GM18502 (cell line): ENCODE measurements at regions not wholly inside any gene's neighbourhood (a gene's known extent, or its start where the extent isn't known, plus 50 kb on each side); places are given as distances from the start of the nearest gene placed in this dataset.
"Not testable (repeated sequence)": the region's sequence is repeated elsewhere in the genome, so short reads cannot be mapped to it uniquely, and the experiment has no call there.

Experiments
- ATAC-seq: cut with Tn5 transposase; IDR thresholded peaks from one replicate; pipeline ENCODE4 v1.9.1; 2021; ENCODE audit warnings: mild to moderate bottlenecking; ENCODE audit not compliant: unreplicated experiment, poor library complexity

GRCh38 chr14:41298328-41298690, 308.4 kb upstream of the LRFN5 start:
- no peak for ATAC-seq

- no peak for ATAC-seq
Observed at GRCh38 chr14:41297576-41298327, 308.9 kb upstream of the LRFN5 start.

- ATAC-seq: no peak
Observed at GRCh38 chr14:41295734-41296133, 310.9 kb upstream of the LRFN5 start.

- ATAC-seq: no peak
Observed at GRCh38 chr14:41289025-41289424, 317.7 kb upstream of the LRFN5 start.

GRCh38 chr14:41285186-41285748, 321.4 kb upstream of the LRFN5 start:
- no peak for ATAC-seq

- ATAC-seq: no peak
Observed at GRCh38 chr14:41280745-41281144, 325.9 kb upstream of the LRFN5 start.

- no peak for ATAC-seq
Observed at GRCh38 chr14:41277450-41277849, 329.2 kb upstream of the LRFN5 start.

- ATAC-seq: no peak
Observed at GRCh38 chr14:41257476-41257875, 349.2 kb upstream of the LRFN5 start.

- no peak for ATAC-seq
Observed at GRCh38 chr14:41235466-41235865, 371.2 kb upstream of the LRFN5 start.

- ATAC-seq: no peak
Observed at GRCh38 chr14:41230683-41231082, 376.0 kb upstream of the LRFN5 start.

GRCh38 chr14:41229824-41230223, 376.9 kb upstream of the LRFN5 start:
- ATAC-seq: no peak

- no peak for ATAC-seq
Observed at GRCh38 chr14:41225433-41225832, 381.2 kb upstream of the LRFN5 start.

GRCh38 chr14:41222581-41222980, 384.1 kb upstream of the LRFN5 start:
- ATAC-seq: no peak

- ATAC-seq: not testable (repeated sequence)
Observed at GRCh38 chr14:41214978-41215377, 391.7 kb upstream of the LRFN5 start.

- ATAC-seq: no peak
Observed at GRCh38 chr14:41201696-41202095, 405.0 kb upstream of the LRFN5 start.

GRCh38 chr14:41187868-41188267, 418.8 kb upstream of the LRFN5 start:
- ATAC-seq: no peak

- no peak for ATAC-seq
Observed at GRCh38 chr14:41171045-41171444, 435.6 kb upstream of the LRFN5 start.

GRCh38 chr14:41167040-41167439, 439.6 kb upstream of the LRFN5 start:
- ATAC-seq: no peak

- ATAC-seq: no peak
Observed at GRCh38 chr14:41154143-41154807, 452.4 kb upstream of the LRFN5 start.

GRCh38 chr14:41146391-41146790, 460.3 kb upstream of the LRFN5 start:
- ATAC-seq: no peak

- no peak for ATAC-seq
Observed at GRCh38 chr14:41144370-41144769, 462.3 kb upstream of the LRFN5 start.

GRCh38 chr14:41137741-41138140, 468.9 kb upstream of the LRFN5 start:
- ATAC-seq: no peak
